ENCODE measurements at regions not wholly inside any gene's neighbourhood (a gene's known extent, or its start where the extent isn't known, plus 50 kb on each side); places are given as distances from the start of the nearest gene placed in this dataset.

DNA sequence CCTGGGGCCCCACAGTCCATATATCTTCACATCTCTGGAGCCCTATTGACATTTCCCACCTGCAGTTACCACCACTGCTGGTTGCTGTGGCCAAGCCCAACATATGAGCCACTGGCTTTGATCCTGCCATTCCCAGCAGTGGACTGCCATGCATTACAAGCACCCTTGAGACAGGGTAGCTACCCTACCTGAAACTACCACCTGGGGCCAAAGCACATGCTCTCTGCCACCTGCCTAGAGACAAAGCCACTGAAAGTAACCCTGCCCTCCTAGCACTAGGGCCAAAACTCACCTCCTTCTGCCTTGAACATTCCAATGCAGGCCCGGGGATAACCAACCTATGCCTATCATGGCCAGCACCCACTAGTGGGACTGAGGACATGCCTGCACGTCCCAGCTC lies 255.5 kb upstream of the KHDRBS2 start (continued):
- no peak for TF ChIP-seq CREB1 (CRISPR knock-in tag; IDR thresholded peaks at IDR 0.05; ENCODE audit: low read depth)

DNA sequence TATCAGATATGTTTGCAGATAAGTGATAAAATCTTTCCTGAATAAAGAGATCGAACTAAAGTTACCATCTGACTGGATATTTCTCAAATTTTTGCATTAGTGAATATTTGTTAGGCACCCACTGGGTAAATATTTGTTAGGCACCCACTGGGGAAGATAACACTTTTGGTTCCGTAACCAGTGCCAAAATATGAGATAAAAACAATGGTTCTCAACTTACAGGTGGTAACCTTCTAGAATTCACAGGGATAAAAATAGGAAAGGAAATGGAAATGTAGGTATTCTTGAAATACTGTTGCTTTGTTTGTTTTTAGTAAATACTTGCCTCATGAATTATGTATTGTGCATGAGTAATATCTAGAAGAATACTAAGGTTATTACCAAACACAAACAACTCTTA lies 245.0 kb upstream of the KHDRBS2 start:
- H3F3A ChIP-seq (replicated peaks; ENCODE audit: low read depth), result no peaks in the 10 kb centered on the region
- Mint-ChIP-seq H3K4me3 (no peak overlapping the region), H3K27me3 (ENCODE audit: insufficient read depth, low read depth, poor library complexity) (peaks cover 2% of the 10 kb centered on the region), H3K9me3 (peaks cover 23% of the 10 kb centered on the region), H3K36me3 (ENCODE audit: low read depth) (peaks cover 9% of the 10 kb centered on the region), H3K27ac (no peak overlapping the region), H3K4me1 (no peaks in the 10 kb centered on the region)
- H3K27me3 ChIP-seq (ENCODE audit: insufficient read depth), result no peaks in the 10 kb centered on the region
- no peak overlapping the region for H3K4me2 ChIP-seq
- H3K9me2 ChIP-seq (ENCODE audit: insufficient read depth), result 0 out of 2 replicates have a peak, but pooled peaks cover 6% of the 10 kb centered on the region
- H3K79me2 ChIP-seq (replicated peaks; ENCODE audit: insufficient read depth), result no peaks in the 10 kb centered on the region
- no peak for DNase-seq (ENCODE audit: low spot score)
- no peak for ATAC-seq
- no peak overlapping the region for H3K27ac ChIP-seq (ENCODE audit: low read depth)
- no peaks in the 10 kb centered on the region for H4K20me1 ChIP-seq (replicated peaks; ENCODE audit: insufficient read depth)
- no peaks in the 10 kb centered on the region for H3K36me3 ChIP-seq (ENCODE audit: insufficient read depth)
- no peak overlapping the region for H2AFZ ChIP-seq
- no peak overlapping the region for H3K4me3 ChIP-seq
- no peaks in the 10 kb centered on the region for H3K4me1 ChIP-seq (ENCODE audit: insufficient read depth)
- TF ChIP-seq, protein P1, sequence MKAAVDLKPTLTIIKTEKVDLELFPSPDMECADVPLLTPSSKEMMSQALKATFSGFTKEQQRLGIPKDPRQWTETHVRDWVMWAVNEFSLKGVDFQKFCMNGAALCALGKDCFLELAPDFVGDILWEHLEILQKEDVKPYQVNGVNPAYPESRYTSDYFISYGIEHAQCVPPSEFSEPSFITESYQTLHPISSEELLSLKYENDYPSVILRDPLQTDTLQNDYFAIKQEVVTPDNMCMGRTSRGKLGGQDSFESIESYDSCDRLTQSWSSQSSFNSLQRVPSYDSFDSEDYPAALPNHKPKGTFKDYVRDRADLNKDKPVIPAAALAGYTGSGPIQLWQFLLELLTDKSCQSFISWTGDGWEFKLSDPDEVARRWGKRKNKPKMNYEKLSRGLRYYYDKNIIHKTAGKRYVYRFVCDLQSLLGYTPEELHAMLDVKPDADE (IDR thresholded peaks at IDR 0.05), result no peak
- no peak for TF ChIP-seq JUNB (IDR thresholded peaks at IDR 0.05; ENCODE audit: unreplicated experiment)
- no peak for TF ChIP-seq CREB1 (CRISPR knock-in tag; IDR thresholded peaks at IDR 0.05; ENCODE audit: low read depth)
- no peak for TF ChIP-seq NANOG (IDR thresholded peaks at IDR 0.05; ENCODE audit: borderline replicate concordance)
- no peak for TF ChIP-seq ZNF114 (CRISPR knock-in tag; IDR thresholded peaks at IDR 0.05)
- TF ChIP-seq POLR2AphosphoS5 (IDR thresholded peaks at IDR 0.05; ENCODE audit: low read depth), result no peak
- TF ChIP-seq EZH2 (IDR thresholded peaks at IDR 0.05; ENCODE audit: low read depth, unreplicated experiment), result no peak
- TF ChIP-seq EZH2phosphoT487 (IDR thresholded peaks at IDR 0.05; ENCODE audit: unreplicated experiment), result no peak
- TF ChIP-seq, protein P2, sequence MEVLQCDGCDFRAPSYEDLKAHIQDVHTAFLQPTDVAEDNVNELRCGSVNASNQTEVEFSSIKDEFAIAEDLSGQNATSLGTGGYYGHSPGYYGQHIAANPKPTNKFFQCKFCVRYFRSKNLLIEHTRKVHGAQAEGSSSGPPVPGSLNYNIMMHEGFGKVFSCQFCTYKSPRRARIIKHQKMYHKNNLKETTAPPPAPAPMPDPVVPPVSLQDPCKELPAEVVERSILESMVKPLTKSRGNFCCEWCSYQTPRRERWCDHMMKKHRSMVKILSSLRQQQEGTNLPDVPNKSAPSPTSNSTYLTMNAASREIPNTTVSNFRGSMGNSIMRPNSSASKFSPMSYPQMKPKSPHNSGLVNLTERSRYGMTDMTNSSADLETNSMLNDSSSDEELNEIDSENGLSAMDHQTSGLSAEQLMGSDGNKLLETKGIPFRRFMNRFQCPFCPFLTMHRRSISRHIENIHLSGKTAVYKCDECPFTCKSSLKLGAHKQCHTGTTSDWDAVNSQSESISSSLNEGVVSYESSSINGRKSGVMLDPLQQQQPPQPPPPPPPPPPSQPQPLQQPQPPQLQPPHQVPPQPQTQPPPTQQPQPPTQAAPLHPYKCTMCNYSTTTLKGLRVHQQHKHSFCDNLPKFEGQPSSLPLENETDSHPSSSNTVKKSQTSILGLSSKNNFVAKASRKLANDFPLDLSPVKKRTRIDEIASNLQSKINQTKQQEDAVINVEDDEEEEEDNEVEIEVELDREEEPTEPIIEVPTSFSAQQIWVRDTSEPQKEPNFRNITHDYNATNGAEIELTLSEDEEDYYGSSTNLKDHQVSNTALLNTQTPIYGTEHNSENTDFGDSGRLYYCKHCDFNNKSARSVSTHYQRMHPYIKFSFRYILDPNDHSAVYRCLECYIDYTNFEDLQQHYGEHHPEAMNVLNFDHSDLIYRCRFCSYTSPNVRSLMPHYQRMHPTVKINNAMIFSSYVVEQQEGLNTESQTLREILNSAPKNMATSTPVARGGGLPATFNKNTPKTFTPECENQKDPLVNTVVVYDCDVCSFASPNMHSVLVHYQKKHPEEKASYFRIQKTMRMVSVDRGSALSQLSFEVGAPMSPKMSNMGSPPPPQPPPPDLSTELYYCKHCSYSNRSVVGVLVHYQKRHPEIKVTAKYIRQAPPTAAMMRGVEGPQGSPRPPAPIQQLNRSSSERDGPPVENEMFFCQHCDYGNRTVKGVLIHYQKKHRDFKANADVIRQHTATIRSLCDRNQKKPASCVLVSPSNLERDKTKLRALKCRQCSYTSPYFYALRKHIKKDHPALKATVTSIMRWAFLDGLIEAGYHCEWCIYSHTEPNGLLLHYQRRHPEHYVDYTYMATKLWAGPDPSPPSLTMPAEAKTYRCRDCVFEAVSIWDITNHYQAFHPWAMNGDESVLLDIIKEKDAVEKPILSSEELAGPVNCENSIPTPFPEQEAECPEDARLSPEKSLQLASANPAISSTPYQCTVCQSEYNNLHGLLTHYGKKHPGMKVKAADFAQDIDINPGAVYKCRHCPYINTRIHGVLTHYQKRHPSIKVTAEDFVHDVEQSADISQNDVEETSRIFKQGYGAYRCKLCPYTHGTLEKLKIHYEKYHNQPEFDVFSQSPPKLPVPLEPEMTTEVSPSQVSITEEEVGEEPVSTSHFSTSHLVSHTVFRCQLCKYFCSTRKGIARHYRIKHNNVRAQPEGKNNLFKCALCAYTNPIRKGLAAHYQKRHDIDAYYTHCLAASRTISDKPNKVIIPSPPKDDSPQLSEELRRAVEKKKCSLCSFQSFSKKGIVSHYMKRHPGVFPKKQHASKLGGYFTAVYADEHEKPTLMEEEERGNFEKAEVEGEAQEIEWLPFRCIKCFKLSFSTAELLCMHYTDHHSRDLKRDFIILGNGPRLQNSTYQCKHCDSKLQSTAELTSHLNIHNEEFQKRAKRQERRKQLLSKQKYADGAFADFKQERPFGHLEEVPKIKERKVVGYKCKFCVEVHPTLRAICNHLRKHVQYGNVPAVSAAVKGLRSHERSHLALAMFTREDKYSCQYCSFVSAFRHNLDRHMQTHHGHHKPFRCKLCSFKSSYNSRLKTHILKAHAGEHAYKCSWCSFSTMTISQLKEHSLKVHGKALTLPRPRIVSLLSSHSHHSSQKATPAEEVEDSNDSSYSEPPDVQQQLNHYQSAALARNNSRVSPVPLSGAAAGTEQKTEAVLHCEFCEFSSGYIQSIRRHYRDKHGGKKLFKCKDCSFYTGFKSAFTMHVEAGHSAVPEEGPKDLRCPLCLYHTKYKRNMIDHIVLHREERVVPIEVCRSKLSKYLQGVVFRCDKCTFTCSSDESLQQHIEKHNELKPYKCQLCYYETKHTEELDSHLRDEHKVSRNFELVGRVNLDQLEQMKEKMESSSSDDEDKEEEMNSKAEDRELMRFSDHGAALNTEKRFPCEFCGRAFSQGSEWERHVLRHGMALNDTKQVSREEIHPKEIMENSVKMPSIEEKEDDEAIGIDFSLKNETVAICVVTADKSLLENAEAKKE (CRISPR knock-in tag; IDR thresholded peaks at IDR 0.05), result no peak
- no peak for TF ChIP-seq ZNF331 (CRISPR knock-in tag; IDR thresholded peaks at IDR 0.05; ENCODE audit: low read depth)
- no peak for TF ChIP-seq STAT1 (IDR thresholded peaks at IDR 0.05; ENCODE audit: unreplicated experiment)
- TF ChIP-seq, protein P3, sequence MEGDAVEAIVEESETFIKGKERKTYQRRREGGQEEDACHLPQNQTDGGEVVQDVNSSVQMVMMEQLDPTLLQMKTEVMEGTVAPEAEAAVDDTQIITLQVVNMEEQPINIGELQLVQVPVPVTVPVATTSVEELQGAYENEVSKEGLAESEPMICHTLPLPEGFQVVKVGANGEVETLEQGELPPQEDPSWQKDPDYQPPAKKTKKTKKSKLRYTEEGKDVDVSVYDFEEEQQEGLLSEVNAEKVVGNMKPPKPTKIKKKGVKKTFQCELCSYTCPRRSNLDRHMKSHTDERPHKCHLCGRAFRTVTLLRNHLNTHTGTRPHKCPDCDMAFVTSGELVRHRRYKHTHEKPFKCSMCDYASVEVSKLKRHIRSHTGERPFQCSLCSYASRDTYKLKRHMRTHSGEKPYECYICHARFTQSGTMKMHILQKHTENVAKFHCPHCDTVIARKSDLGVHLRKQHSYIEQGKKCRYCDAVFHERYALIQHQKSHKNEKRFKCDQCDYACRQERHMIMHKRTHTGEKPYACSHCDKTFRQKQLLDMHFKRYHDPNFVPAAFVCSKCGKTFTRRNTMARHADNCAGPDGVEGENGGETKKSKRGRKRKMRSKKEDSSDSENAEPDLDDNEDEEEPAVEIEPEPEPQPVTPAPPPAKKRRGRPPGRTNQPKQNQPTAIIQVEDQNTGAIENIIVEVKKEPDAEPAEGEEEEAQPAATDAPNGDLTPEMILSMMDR (conservative IDR thresholded peaks at IDR 0.05; ENCODE audit: low read depth in 2 of 2), result no peak
- TF ChIP-seq, protein P4, sequence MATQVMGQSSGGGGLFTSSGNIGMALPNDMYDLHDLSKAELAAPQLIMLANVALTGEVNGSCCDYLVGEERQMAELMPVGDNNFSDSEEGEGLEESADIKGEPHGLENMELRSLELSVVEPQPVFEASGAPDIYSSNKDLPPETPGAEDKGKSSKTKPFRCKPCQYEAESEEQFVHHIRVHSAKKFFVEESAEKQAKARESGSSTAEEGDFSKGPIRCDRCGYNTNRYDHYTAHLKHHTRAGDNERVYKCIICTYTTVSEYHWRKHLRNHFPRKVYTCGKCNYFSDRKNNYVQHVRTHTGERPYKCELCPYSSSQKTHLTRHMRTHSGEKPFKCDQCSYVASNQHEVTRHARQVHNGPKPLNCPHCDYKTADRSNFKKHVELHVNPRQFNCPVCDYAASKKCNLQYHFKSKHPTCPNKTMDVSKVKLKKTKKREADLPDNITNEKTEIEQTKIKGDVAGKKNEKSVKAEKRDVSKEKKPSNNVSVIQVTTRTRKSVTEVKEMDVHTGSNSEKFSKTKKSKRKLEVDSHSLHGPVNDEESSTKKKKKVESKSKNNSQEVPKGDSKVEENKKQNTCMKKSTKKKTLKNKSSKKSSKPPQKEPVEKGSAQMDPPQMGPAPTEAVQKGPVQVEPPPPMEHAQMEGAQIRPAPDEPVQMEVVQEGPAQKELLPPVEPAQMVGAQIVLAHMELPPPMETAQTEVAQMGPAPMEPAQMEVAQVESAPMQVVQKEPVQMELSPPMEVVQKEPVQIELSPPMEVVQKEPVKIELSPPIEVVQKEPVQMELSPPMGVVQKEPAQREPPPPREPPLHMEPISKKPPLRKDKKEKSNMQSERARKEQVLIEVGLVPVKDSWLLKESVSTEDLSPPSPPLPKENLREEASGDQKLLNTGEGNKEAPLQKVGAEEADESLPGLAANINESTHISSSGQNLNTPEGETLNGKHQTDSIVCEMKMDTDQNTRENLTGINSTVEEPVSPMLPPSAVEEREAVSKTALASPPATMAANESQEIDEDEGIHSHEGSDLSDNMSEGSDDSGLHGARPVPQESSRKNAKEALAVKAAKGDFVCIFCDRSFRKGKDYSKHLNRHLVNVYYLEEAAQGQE (IDR thresholded peaks at IDR 0.05; ENCODE audit: unreplicated experiment), result no peak

Measured in GM23338 (cell line).